Activated T-cell treated with anti-CD3 and anti-CD28 coated beads, Interleukin-2, amount 50 U/mL, for 48 hours (primary cell): ENCODE measurements at regions not wholly inside any gene's neighbourhood (a gene's known extent, or its start where the extent isn't known, plus 50 kb on each side); places are given as distances from the start of the nearest gene placed in this dataset.

ENCODE experiments used
- DNase-seq, 2 experiments: peaks; one replicate each; pipeline ENCODE4 v3.0.0-alpha.2; 2020

DNA sequence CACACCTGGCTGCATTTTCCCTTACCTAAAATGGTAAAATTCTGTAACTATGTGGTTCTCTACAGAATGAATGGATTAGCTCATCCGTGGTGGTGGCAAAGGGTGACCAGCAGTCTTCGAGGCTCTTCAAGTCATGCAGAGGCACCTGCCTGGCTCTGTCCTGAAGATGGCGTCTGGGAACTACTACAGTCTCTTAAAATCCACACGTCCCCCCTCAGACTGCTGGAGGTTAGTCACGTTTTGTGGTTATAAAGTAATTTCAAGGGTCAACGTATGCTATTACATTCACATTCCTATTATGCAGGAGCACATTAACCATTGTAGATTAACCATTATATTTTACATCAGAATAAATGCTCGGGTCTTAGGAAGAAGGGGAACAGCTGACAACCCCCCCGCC, 616.7 kb downstream of the GALR1 start:
- DNase-seq = no peak

DNA sequence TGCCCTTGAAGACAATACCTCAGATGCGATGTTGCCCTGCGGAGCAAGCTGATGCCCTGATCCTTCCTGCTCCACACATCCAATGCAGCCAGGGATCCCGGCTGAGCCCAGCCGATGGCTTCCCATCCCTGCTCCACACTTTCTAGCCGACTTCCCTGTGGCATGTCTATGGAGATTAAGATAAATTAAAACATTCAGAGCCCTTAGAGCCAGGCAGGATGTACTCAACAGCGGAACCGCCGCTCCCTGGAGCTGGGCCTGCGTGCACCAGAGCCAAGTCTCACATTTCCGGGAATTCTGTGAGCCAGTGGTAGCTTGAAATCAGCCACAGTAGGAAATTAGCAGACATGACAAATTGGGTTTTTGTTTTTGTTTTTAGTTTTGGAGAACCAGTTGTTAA, 620.6 kb downstream of the GALR1 start:
- no peak for DNase-seq

DNA sequence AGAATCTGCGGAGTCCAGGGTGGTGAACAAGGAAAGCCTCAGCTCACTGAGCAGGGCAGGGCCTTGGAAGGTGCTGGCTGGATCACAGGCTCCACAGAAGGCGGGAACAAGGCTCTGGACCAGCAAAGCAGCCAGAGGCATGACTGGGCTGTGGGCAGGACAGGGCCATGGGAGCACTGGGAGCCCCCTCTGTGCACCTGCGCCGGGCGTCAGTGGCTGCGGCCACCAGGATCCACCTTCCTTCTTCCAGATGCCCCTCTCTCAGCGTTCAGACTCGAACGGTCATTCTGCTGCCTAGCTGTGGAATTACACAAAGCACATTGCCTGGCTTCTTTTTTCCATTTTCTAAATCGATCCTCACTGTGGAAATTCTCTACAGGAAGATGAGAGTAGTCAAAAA, 621.2 kb downstream of the GALR1 start:
- no peak for DNase-seq

DNA sequence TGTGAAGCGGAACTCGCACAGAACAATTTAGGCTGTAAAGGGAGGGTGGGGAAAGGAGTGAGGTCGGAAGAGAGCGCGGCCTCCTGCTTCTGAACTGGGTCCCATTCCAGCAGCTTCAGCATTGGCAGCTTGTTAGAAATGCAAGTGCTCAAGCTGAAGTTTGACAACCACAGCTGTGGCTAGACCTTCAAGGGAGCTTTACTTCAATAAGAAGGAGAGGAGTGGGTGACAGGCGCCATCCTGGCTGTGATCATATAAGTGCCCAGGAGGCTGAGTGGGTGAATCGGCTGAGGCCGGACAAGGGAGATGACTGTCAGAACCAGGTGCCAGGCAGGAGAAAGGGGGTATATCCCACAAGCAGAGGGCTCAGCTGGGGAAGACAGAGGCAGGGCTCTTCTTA, 622.5 kb downstream of the GALR1 start:
- no peak for DNase-seq

DNA sequence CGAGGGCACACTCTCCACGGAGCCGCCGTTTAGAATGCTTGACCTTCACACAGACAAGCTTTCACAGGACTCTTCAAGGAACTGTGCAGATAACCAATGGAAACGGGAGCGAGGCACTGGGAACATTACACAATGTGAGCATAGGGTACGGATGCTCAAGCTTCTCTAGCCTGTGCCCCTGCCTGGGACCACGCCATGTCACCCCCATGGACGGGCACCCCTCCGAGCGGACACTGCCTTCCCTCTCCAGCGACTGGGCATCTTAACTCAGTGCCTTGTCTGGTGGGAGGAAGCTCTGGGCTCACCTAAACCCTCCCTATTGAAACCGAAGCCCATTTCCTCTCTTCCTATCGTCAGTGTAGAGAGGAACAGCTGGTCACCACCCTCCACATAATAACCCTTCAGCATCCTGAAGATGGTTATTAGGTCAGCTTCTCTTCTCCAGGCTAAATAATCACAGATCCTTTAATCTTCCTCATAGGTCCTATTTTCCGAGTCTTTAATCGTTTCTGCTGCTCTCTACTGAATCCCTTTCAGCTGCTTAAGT, 626.7 kb downstream of the GALR1 start:
- no peak for DNase-seq

DNA sequence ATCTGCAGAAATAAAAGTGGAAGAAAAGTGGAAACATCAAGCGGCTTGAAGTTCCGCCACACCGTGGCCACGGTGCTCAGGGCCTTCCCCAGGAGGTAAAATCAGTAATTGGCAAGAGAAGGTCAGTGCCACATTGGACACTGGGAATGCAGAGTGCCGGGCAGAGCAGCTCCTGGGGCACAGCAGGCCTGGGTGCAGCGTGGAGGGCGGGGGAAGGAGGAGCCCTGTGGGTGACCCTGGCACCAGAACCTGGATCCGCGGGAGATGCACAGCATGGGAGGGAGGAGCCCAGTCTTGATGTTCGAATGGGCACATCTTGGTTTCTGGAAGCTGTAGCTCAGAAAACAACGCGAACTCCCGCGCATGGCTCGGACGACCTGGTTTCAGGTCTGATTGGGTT, 630.2 kb downstream of the GALR1 start:
- no peak for DNase-seq

DNA sequence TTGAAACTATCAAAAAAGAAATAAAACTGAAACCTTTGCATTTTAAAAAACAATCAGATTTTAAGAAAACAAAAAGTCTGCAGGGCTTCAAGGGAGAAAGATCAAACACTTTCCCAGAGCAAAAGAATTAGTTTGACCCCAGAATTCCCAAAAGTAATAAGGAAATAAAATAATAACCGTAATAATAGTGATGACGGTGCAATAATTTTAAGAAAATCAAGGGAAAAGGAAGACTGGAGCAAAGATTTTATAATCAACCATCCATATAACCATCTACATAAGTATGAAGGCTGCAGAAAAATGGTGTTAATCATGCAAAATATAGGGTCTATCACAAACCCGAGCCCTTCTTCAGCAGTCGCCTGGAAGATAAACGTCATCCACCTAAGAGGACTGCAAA, 634.8 kb downstream of the GALR1 start:
- no peak for DNase-seq

DNA sequence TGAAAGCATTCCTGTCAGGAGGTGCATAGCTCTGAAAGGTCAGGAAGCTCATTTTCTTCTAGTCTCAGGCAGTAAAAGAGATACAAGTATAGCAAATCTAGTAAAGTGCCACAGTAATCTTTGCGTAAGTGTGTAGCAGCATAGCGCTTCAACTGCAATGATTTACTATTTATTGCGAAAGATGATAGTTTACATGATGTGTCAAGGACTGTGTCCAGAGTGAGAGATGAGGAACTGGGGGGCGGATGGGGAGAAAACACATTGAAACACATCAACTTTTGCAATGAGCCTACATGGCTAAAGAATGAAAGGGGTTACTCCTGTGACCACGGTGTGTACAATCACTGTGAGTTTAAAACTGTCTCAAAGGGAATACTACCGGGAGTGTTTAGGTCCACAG, 644.4 kb downstream of the GALR1 start:
- no peak for DNase-seq

DNA sequence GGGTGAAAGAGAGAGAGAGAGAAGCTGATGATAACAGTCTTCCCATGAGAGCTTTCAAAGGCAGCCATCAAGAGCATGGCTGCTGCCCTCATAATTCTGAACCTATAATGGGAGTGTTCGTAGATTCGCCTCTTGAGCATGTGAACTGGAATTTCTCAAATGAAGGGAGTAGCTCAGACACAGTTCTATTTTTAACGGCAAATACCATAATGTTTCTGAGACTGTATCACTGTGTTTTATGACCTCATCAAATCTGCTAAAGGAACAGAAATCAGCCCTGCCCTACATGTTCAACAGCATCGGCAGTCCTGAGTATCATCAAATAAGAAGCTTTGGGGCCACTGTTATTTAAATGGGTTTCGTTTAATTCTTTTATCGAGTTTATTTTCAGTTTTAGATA, 645.6 kb downstream of the GALR1 start:
- DNase-seq = no peak

DNA sequence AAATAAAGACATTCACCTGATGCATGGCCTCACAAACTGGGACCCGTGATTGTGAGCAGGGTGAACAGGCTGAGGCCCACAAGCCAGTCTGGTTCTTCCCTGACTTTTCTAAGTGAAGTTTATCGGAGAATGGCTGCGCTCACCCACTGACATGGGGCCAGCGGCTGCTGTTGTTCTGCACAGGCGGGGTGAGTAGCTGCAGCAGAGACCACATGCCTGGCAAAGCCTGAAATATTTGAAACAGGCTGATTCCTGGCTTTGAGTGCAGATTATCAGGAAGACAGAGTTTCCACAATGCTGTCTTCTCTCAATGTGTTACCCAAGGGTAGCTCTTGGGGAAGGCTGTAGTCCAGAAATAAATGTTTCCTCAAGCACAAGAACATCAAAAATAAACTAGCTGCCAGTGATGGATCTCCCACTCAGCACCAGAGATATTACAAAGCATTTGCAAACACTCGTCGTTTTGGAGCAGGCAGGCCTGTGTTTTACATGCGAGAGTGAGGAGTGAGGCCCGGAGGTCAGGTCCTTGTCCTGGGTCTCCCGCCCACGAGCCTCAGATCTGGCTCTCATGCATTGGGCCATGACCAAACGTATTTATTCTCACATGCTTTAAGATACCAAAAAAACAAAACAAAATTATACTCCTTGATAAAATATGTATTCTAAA, 647.1 kb downstream of the GALR1 start:
- DNase-seq = no peak

DNA sequence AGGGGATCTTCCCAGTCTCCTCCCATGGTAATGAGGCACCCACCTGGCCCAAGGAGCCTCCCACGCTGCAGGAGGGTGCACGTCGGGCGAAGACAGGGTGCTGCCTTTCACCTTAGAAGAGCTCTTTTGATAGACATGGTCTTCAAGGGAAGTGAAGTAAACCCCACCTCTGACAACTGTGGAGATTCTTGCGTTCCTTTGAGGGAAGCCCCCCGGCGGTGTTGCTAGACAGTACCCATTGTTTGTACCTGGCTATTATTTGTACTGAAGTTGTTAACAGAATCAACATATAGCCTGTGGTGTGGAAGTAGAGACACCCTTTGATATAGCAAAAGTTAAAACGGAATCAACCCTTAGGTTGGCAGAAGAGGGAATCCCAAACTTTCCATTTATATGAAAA, 648.0 kb downstream of the GALR1 start:
- DNase-seq = no peak

DNA sequence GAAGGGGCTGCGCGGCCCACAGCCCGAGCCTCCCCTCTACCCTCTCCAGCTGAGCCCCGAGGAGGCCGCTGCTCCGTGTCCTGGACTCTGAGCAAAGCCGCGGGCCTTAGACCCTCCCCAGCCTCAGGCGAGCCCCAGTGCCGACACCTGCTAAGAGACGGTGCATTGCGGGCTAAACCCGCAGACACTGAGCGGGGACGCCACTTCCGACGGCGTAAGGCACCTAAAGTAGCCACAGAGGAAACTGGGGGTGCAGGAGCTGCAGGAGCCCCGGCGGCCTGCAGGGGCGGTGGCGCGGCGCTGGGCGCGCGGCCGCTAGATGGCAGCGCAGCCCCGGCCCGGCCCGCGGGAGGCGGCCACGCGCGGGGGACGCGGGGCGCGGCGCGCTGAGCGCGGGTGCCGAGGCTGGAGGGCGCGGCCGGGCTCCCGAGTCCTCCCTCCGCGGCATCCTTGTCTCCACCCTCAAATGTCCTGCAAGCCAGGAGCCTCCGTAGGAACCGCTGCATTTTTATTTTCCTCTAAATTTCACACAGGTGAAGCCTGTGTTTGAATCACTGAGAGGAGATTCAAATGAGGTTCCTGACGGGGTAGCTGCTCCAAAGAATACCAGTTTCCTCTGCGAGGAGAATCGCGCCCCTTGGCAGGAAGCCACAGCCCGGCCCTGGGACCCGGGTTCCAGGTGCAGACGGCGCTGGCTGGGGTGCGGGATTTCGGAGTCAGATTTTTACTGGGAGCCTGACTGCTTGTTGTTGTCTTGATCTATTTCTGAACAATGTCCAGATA, 650.5 kb downstream of the GALR1 start:
- peak; percentile 65 to 76 for DNase-seq

DNA sequence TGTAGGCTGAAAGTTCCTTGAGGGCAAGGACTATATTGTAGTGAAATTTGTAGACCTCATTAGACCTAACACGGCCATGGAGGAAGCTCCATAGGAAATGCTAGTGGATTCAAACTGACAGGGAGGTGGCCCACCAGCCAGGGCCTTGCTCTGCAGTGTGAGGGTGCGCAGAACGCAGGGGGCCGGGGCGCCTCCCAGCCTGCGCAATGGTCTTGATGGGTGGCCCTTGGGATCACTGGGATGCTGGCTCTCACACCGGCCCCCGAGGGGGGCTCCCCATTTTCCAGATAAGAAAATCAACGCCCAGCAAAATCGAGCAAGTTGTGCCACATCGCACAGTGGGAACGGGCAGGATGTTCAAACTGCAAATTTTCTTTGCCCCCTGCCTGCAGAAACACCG, 655.4 kb downstream of the GALR1 start:
- no peak for DNase-seq

DNA sequence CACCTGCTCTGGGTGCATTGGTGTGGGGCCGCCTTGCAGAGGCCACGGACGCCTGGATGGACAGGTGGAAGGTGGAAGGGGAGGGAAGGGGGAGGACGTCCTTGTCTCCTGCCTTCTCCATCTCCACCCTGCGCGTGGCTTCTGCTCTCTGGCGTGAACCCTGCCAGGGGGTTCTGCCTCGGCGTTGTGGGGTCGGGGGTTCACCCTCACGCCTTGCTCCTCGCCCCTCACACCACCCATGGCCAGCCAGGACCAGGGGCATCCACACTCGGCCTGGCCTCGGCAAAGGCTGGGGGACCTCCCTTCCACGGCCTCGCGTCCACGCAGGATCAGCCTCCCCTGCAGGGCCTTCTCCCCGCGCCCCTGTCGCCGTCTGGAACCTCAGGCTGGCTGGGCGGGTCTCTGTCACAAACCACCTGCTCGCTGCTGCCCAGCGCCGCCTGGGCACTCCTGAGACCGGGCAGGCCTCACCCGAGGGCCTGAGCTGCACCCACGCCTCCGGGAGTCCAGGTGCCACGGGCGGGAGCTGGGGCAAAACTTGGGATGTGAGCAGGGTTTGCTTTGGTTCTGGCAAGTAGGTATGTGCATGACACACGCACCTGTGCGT, 655.9 kb downstream of the GALR1 start:
- DNase-seq = no peak

DNA sequence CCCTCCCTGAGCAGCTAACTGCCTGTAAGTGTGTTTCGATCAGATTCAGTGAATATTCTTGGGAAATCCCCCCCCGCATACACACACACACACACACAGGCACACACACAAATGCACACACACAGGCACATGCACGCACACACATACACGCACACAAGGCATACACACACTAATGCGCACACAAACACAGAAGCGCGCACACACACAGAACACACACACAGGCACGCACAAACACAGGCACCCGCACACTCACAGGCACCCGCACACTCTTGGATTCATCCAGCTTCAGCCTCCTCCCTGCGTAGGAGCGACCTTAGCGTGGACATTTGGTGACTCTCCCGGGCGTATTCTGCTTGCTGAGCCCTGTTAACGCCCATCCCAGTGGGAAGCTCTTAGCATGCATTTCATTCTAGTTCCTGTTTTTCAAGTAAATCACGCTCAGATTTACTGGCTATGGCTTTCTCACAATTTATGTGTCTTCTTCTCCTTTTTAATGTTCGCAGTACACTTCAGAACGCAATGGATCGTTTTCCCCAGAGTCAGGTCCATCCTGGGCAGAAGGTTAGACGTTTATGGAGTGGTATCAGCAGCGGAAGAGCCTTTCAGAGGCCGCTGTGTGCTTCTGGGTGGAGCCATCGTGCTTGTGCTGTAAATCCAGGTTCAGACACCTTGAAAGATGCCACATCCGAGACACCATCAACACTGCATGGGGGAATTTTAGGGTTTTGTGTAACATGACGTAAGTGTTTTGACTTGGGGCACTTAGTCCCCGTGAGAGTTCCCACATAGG, 656.6 kb downstream of the GALR1 start:
- DNase-seq = no peak

DNA sequence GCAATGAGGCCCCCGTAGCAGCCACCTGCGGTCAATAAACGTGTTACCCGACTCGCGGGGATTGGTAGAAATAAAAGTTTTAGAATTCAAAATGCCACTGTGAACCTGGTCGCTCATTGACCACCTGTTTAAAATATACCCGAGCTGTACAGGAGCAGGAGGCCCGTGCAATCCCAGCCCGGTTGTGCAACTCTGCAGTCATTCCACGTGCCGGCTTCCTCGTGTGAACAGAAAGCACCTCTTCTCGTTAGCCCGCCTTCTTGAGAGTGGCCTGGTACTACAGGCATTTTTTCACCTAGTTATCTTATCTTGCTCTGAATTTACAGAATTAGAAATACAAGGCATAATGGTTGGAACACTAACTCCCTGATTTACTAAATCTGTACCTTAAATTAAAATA, 660.7 kb downstream of the GALR1 start:
- DNase-seq = no peak

DNA sequence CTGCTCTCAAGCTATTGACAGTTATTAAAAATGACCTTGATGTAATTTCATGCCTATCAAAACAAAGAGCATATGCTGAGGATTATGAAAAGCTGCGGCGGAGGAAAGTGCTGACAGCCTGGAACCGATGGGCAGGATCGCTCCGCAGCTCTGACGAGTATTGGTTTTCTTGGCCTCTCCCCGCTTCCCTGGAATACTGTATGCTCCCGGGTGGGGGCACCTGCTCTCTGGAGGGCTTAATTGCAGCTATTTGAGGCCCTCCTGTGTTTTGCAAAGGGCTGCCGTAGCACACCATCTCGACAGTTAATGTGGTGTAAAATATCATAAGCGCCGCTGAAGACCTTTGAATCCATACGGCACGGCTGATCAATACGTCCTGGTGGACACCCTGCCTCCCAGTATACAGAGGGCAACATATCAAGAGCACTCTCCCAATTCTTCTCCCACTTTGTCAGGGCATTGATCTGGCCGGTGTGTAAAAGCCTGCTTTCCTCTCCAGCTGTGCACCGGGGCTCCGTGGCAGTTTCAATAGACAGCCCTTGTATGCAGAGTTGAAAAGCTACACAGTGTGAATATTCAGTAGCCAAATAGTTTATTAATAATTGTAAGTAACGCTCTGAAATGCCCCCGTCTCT, 662.4 kb downstream of the GALR1 start:
- no peak for DNase-seq

DNA sequence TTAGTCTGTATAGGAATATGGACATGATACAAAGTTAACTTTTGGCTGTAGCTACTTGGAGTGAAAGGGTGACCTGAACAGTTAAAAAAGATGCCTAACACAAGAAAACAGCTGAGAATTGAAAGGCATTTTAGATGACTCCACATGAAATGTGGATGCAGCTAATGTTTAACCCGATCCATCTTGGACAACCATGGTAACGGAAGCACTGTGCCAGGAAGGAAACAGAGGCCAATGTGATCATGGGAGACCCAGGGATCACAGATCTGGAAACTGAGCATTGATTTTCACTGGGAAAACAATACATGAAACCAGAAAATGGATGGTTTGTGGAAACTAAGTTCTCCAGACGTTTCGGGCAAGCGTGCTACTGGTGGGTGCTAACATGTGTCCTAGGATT, 669.1 kb downstream of the GALR1 start:
- no peak for DNase-seq

DNA sequence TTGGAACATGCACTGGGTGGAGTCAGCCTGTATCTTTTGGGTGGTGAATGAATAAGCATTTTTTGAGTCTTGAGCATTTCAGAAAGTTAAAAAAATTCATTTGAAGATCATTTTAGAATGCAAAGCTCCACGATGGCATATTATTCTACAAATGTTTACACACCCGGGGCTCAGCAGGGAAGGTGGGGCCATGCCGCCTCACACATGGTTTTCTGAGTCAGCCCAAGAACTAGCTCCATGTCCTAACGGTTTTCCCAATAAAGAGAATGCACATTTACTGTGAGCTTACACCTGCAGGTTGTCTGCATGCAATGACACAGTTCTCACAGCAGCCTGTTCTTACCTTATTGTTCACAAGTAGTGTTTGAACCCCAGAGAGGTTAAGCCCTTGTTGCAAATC, 670.3 kb downstream of the GALR1 start:
- DNase-seq = no peak

DNA sequence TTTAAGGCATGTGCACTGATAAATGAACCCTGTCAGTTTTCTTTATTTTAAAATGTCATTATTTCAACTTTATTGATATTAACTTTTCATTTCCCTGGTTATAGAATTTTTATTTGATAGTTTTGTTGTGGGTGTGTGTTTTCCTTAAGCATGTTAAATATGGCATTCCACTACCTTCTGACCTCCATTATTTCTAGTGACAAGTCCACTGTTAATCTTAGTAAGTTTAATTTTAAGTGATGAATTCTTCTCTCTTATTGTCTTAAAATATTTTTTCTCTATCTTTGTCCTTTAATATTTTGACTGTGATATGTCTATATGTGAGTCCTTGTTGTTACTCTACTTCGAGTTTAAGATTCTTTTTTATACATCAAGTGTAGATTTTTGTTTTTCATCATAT, 685.7 kb downstream of the GALR1 start:
- DNase-seq = no peak

DNA sequence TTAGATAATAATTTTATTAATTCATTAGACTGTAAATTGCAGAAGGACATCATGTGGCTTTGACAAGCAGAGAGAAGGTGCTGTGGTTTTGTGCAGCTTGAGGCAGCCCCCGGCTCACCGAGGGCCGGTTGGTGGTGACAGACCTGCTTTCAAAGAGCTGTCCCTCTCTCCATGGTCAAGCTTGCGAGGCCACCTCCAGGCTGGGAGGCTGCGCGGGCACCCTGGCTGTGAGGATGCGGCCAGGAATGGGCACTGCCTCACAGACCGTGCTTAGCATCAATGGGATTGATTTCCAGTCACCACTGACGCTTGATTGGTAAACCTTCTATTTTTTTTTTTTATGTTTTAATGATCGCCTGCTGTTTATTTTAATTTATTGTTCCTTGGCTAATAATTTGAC, 690.9 kb downstream of the GALR1 start:
- DNase-seq = no peak

DNA sequence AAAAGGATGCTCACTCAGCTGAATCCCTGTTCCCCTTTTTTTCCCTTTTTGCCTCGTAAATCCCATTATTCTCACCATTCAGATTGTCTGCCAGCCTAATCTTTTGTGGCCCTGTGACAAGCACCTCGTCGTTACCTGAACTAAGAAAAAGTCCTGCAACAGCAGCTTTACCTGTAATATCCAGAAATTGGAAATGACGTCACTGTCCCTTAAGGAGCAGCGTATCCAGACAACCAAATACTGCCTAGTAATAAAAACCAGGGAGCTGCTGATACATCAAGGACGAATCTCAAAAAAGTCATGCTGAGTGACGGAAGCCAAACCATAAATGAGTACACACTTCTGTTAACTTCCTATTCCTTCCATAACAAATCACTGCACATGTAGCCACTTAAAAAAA, 694.9 kb downstream of the GALR1 start:
- DNase-seq = no peak

DNA sequence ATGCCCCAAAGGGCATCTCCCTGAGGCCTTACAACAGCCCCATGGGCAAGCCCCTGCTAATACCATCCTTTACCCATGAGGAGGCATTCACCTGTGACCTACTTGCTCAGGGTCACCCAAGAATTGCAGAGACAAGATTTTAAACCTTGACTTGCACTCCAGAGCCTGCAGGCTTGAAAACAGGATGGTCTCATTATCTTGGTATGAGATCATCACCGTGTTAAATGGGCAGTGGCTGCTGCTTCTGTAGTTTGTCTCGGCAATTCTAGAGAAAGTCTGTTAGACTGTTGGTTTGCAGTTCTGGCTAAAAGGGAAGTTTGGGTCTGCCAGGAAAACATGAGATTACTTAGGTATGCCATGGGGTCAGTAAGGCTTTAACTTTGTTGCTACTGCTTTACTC, 698.9 kb downstream of the GALR1 start:
- DNase-seq = no peak
